IPS-20b (cell line): ENCODE measurements at regions not wholly inside any gene's neighbourhood (a gene's known extent, or its start where the extent isn't known, plus 50 kb on each side); places are given as distances from the start of the nearest gene placed in this dataset.
A peak's percentile ranks its signal among the peaks of the same experiment; 100 is the strongest.
"Not testable (repeated sequence)": the region's sequence is repeated elsewhere in the genome, so short reads cannot be mapped to it uniquely, and the experiment has no call there.

Source experiments
- H3K27ac ChIP-seq: one replicate; pipeline ENCODE4 v1.5.1; 2013; ENCODE audit warnings: low read length
- H3K27me3 ChIP-seq: 2 replicates; pipeline ENCODE4 v1.6.1; 2013; ENCODE audit warnings: mild to moderate bottlenecking, low read length, inconsistent platforms; ENCODE audit not compliant: insufficient read depth
- H3K36me3 ChIP-seq: 2 replicates; pipeline ENCODE4 v1.6.1; 2013; ENCODE audit warnings: low read depth, mild to moderate bottlenecking, inconsistent platforms, low read length, moderate library complexity; ENCODE audit not compliant: insufficient read depth
- H3K4me1 ChIP-seq: 2 replicates; pipeline ENCODE4 v1.6.1; 2013; ENCODE audit warnings: mild to moderate bottlenecking, control low read depth, inconsistent platforms, low read length, moderate library complexity; ENCODE audit not compliant: insufficient read depth
- H3K4me3 ChIP-seq: 2 replicates; pipeline ENCODE4 v1.5.1; 2013; ENCODE audit warnings: mild to moderate bottlenecking, low read length, inconsistent platforms
- H3K9ac ChIP-seq: 2 replicates; pipeline ENCODE4 v1.6.1; 2013; ENCODE audit warnings: low read depth, mild to moderate bottlenecking, inconsistent platforms, low read length, moderate library complexity
- H3K9me3 ChIP-seq: 2 replicates; pipeline ENCODE4 v1.6.1; 2013; ENCODE audit warnings: mild to moderate bottlenecking, low read depth, low read length, inconsistent platforms; ENCODE audit not compliant: insufficient read depth

- H3K27ac ChIP-seq = no peak overlapping the region
- H3K4me1 ChIP-seq = no peaks in the 10 kb centered on the region; the same call in none of the 2 replicates
- no peak overlapping the region for H3K4me3 ChIP-seq
- no peaks in the 10 kb centered on the region for H3K27me3 ChIP-seq
- H3K9ac ChIP-seq = no peak overlapping the region
- no peaks in the 10 kb centered on the region for H3K36me3 ChIP-seq
- H3K9me3 ChIP-seq = no peaks in the 10 kb centered on the region
These were observed 62.4 kb upstream of the PTPN1 start for GRCh38 chr20:50447817-50448216.

- H3K27ac ChIP-seq, H3K36me3 ChIP-seq, H3K27me3 ChIP-seq, H3K9me3 ChIP-seq, H3K9ac ChIP-seq, H3K4me1 ChIP-seq, H3K4me3 ChIP-seq: not testable (repeated sequence)
These were observed 61.4 kb upstream of the PTPN1 start for GRCh38 chr20:50448625-50449403.

GRCh38 chr20:50449738-50450492, 60.3 kb upstream of the PTPN1 start:
- Histone ChIP-seq H3K4me1 (no peaks in the 10 kb centered on the region; the same call in none of the 2 replicates), H3K9me3 (no peaks in the 10 kb centered on the region), H3K9ac (no peak overlapping the region), H3K27ac (no peak overlapping the region), H3K36me3 (no peaks in the 10 kb centered on the region), H3K4me3 (no peak overlapping the region), H3K27me3 (no peaks in the 10 kb centered on the region)

DNA sequence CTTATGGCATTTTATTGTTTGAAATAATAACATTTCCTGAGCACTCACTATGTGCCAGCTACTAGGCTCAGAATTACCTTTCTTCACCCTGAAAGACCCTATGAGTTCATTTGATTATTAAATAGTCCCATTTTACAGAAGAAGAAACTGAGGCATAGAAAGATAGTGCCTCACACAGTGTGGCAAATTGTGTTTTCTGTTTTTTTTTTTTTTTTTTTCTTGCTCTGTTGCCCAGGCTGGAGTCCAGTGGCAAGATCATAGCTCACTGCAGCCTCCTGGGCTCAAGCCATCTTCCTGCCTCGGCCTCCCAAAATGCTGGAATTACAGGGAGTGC, 59.7 kb upstream of the PTPN1 start:
- no peaks in the 10 kb centered on the region for H3K9me3 ChIP-seq
- no peaks in the 10 kb centered on the region; the same call in none of the 2 replicates for H3K4me1 ChIP-seq
- no peak overlapping the region for H3K9ac ChIP-seq
- no peak overlapping the region for H3K4me3 ChIP-seq
- no peaks in the 10 kb centered on the region for H3K36me3 ChIP-seq
- no peak overlapping the region for H3K27ac ChIP-seq
- H3K27me3 ChIP-seq = no peaks in the 10 kb centered on the region

DNA sequence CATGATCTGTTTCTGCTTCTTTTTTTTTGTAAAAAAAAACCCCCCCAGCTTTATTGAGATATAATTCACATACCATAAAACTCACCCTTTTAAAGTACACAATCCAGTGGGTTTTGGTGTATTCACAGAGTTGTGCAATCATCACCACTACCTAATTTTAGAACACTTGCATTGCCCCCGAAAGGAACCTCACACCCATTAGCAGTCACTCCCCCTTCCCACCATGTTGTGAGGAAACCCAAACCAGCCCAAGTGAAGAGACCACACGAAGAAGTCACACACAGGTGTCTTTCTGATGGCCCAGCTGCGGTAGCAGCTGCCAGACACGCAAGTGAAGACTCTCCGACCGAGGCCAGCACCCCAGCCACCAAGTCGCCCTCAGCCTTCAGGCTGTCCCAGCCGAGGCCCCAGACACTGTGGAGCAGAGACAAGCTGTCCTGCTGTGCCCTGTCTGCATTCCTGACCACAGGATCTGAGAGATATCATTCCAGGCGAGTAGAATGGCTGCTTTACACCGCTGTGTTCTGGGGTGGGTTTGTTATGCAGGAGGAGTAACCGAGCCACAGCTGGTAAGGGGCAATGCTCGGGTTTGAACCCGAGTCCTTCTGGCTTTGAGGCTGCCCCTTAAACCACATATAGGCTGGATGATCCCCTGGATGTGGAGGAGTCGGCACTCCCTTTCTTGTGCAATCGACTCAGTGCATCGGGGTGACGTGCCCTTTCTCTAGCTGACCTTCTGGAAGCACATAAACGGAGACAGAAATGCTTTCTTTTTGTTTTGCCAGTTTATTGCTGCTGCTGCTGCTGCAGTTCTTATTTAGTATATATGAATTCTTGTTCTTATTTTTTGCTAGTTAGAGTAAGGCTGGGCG, 59.1 kb upstream of the PTPN1 start:
- no peak overlapping the region for H3K27ac ChIP-seq
- no peak overlapping the region for H3K4me3 ChIP-seq
- no peaks in the 10 kb centered on the region for H3K27me3 ChIP-seq
- H3K9ac ChIP-seq = 0 out of 2 replicates have a peak overlapping the region, but pooled peaks have one; percentile 16
- no peaks in the 10 kb centered on the region; the same call in none of the 2 replicates for H3K4me1 ChIP-seq
- H3K9me3 ChIP-seq = no peaks in the 10 kb centered on the region
- H3K36me3 ChIP-seq = no peaks in the 10 kb centered on the region

DNA sequence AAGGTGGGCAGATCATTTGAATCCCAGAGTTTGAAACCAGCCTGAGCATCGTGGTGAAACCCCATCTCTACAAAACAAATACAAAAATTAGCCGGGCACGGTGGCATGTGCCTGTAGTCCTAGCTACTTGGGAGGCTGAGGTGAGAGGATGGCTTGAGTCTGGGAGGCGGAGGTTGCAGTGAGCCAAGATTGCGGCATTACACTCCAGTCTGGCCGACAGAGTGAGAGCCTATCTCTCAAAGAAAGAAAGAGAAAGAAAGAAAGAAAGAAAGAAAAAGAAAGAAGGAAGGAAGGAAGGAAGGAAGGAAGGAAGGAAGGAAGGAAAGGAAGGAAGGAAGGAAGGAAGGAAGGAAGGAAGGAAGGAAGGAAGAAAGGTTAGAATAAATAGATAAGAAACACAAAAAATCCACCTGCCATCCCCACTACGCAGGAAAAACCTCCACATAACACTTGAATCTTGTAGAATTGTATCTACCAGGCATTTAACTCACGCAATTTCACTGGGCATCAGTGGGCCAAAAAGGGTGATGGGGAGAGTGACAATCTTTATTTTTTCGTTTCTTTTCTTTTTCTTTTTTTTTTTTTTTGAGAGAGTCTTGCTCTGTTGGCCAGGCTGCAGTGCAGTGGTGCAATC, 58.3 kb upstream of the PTPN1 start:
- H3K27me3 ChIP-seq, H3K4me3 ChIP-seq, H3K4me1 ChIP-seq, H3K36me3 ChIP-seq, H3K27ac ChIP-seq, H3K9ac ChIP-seq, H3K9me3 ChIP-seq: not testable (repeated sequence)

DNA sequence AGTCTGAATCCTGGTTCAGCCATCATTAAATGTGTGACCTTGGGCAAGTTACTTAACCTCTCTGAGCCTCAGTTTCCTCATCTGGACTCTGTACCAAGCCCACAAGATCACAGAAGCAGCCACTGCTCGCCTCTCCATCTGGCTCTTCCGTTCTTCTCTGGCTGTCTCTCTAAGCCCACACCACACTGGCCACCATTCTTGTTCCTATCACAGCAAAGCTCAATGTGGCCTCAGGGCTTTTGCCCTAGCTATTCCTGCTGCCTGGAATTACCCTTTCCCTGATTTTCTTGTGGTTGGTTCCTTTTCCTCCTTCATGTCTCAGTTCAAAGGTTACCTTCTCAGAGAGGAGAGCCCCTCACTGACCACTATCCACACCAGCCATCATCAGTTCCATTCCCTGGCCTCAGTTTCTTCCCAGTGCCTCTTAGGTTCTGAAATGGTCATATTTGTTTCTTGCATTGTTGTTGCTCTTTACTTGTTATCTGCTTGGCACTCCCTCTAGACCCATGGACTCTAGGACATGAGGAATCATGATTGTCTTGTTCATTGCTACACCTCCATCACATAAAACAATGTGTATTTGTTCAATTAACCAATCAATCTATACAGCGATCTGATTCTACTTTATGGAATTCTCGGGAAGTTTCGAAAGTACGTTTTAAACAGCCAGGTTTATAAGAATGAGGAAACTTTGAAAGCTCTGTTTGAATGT, 56.5 kb upstream of the PTPN1 start:
- no peaks in the 10 kb centered on the region for H3K27me3 ChIP-seq
- no peaks in the 10 kb centered on the region for H3K36me3 ChIP-seq
- no peak overlapping the region for H3K27ac ChIP-seq
- H3K9me3 ChIP-seq = no peaks in the 10 kb centered on the region
- H3K9ac ChIP-seq = no peak overlapping the region
- H3K4me1 ChIP-seq = no peaks in the 10 kb centered on the region; the same call in none of the 2 replicates
- no peak overlapping the region for H3K4me3 ChIP-seq

- not testable (repeated sequence) for H3K4me3 ChIP-seq, H3K9ac ChIP-seq, H3K27ac ChIP-seq, H3K36me3 ChIP-seq, H3K27me3 ChIP-seq, H3K9me3 ChIP-seq, H3K4me1 ChIP-seq
These were observed 54.9 kb upstream of the PTPN1 start for GRCh38 chr20:50455245-50455644.

DNA sequence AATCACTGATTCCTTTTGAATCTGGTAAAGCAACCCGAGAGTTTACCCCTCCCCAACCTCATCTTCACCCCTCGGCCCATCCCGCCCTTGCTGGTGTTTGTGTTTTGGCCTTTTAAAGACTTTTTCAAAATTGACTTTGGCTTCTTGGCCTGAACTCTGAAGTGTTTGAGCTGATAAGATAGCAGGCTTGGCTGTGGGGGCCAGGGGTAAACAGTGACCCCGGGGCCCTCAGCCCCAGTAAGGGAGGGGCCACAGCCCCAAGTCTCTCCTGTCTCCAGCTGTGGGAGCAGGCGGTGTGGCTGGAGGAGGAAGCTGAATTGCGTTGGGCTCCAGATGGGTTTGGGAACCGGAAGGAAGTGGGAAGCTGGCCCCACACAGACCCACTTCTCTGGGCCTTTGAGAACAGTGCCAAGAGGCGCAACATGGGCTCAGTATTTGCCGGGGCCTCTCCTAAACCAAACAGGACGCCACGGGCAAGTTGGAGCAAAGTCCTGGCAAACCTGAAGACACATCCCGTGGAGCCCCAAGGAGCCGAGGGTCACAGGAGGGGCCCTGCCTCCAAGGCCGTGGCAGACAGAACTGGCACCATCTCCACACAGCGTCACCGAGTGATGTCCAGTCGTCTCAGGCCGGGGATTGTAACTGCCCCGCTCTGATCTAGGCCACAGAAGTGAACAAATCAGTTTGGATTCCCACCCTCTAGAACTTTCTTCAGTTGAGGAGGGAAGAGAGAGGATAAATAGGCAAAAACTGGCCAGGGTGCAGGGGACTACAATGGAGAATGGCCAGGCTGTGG, 54.3 kb upstream of the PTPN1 start:
- Histone ChIP-seq H3K9ac (no peak overlapping the region), H3K9me3 (no peaks in the 10 kb centered on the region), H3K4me1 (no peaks in the 10 kb centered on the region; the same call in none of the 2 replicates), H3K4me3 (no peak overlapping the region), H3K36me3 (no peaks in the 10 kb centered on the region), H3K27me3 (no peaks in the 10 kb centered on the region), H3K27ac (no peak overlapping the region)

- H3K9me3 ChIP-seq = no peaks in the 10 kb centered on the region
- no peak overlapping the region for H3K27ac ChIP-seq
- no peak overlapping the region for H3K9ac ChIP-seq
- H3K4me3 ChIP-seq = no peak overlapping the region
- H3K27me3 ChIP-seq = no peaks in the 10 kb centered on the region
- H3K36me3 ChIP-seq = no peaks in the 10 kb centered on the region
- no peaks in the 10 kb centered on the region for H3K4me1 ChIP-seq
These were observed 53.5 kb upstream of the PTPN1 start for GRCh38 chr20:50456452-50457324.
